Brain pericyte (primary cell): ENCODE measurements at regions not wholly inside any gene's neighbourhood (a gene's known extent, or its start where the extent isn't known, plus 50 kb on each side); places are given as distances from the start of the nearest gene placed in this dataset.

ENCODE experiments used
- DNase-seq: peaks from one replicate; pipeline ENCODE4 v3.0.0-alpha.2; 2012; ENCODE audit warnings: low read depth, low spot score

- DNase-seq, result no peak
Observed at GRCh38 chr22:49264696-49265095, 563.0 kb downstream of the BRD1 start.

- DNase-seq, result no peak
Observed at GRCh38 chr22:49263101-49263500, 564.6 kb downstream of the BRD1 start.

GRCh38 chr22:49262167-49262566, 565.5 kb downstream of the BRD1 start:
- no peak for DNase-seq

- no peak for DNase-seq
Observed at GRCh38 chr22:49261616-49262015, 566.1 kb downstream of the BRD1 start.

GRCh38 chr22:49260681-49261580, 566.7 kb downstream of the BRD1 start:
- no peak for DNase-seq

GRCh38 chr22:49259839-49260615, 567.6 kb downstream of the BRD1 start:
- no peak for DNase-seq

GRCh38 chr22:49258107-49259010, 569.3 kb downstream of the BRD1 start:
- no peak for DNase-seq

GRCh38 chr22:49257551-49257961, 570.1 kb downstream of the BRD1 start:
- DNase-seq, result no peak

GRCh38 chr22:49255741-49256318, 571.8 kb downstream of the BRD1 start:
- DNase-seq, result no peak

- DNase-seq, result no peak
Observed at GRCh38 chr22:49255154-49255553, 572.5 kb downstream of the BRD1 start.

- DNase-seq, result no peak
Observed at GRCh38 chr22:49253656-49254055, 574.0 kb downstream of the BRD1 start.

GRCh38 chr22:49251371-49251770, 576.3 kb downstream of the BRD1 start:
- no peak for DNase-seq

GRCh38 chr22:49247194-49247924, 580.3 kb downstream of the BRD1 start:
- DNase-seq, result no peak

- no peak for DNase-seq
Observed at GRCh38 chr22:49244466-49245420, 582.9 kb downstream of the BRD1 start.

GRCh38 chr22:49243965-49244364, 583.7 kb downstream of the BRD1 start:
- no peak for DNase-seq

- DNase-seq, result no peak
Observed at GRCh38 chr22:49243335-49243734, 584.3 kb downstream of the BRD1 start.

GRCh38 chr22:49242480-49242879, 585.2 kb downstream of the BRD1 start:
- no peak for DNase-seq

GRCh38 chr22:49241174-49241851, 586.4 kb downstream of the BRD1 start:
- DNase-seq, result no peak

- no peak for DNase-seq
Observed at GRCh38 chr22:49240472-49240871, 587.2 kb downstream of the BRD1 start.
